Esophagus (tissue), 2 donors: ENCODE measurements at regions not wholly inside any gene's neighbourhood (a gene's known extent, or its start where the extent isn't known, plus 50 kb on each side); places are given as distances from the start of the nearest gene placed in this dataset.

ENCODE experiments used
- H3K27ac ChIP-seq, 2 donors: one replicate each; pipeline ENCODE4 v1.5.1; 2013; ENCODE audit warnings: low read depth in 2 of 2, mild to moderate bottlenecking in 2 of 2, inconsistent platforms in 1 of 2, low read length in 1 of 2, moderate library complexity in 1 of 2
- H3K27me3 ChIP-seq, 2 donors: one replicate each; pipeline ENCODE4 v1.6.1; 2013; ENCODE audit warnings: low read length in 2 of 2, control low read depth in 1 of 2, mild to moderate bottlenecking in 1 of 2; ENCODE audit not compliant: insufficient read depth in 2 of 2, control insufficient read depth in 1 of 2
- H3K36me3 ChIP-seq, 2 donors: one replicate each; pipeline ENCODE4 v1.6.1; 2013; ENCODE audit warnings: low read length in 1 of 2; ENCODE audit not compliant: control insufficient read depth in 2 of 2, insufficient read depth in 2 of 2
- H3K4me1 ChIP-seq, 2 donors: one replicate each; pipeline ENCODE4 v1.6.1; 2013; ENCODE audit warnings: low read length in 1 of 2; ENCODE audit not compliant: control insufficient read depth in 2 of 2, insufficient read depth in 2 of 2
- H3K4me3 ChIP-seq, 2 donors: one replicate each; pipeline ENCODE4 v1.5.1; 2013; ENCODE audit warnings: low read length in 2 of 2, mild to moderate bottlenecking in 2 of 2, low read depth in 1 of 2, moderate library complexity in 1 of 2
- H3K9me3 ChIP-seq, 2 donors: one replicate each; pipeline ENCODE4 v1.6.1; 2013; ENCODE audit warnings: mild to moderate bottlenecking in 2 of 2, low read depth in 1 of 2, low read length in 1 of 2, moderate library complexity in 1 of 2; ENCODE audit not compliant: control insufficient read depth in 2 of 2, insufficient read depth in 1 of 2
- WGBS, 2 donors: extraction: QIAGEN DNeasy Blood & Tissue Kit; methylation state at CpG; one replicate each; pipeline ENCODE4 v1.1.7; 2013; 5-methylcytosine and 5-hydroxymethylcytosine counted together
- donor health status: healthy with polysubstance abuse.
- donor health status: Bipolar disorder and iron deficiency.

DNA sequence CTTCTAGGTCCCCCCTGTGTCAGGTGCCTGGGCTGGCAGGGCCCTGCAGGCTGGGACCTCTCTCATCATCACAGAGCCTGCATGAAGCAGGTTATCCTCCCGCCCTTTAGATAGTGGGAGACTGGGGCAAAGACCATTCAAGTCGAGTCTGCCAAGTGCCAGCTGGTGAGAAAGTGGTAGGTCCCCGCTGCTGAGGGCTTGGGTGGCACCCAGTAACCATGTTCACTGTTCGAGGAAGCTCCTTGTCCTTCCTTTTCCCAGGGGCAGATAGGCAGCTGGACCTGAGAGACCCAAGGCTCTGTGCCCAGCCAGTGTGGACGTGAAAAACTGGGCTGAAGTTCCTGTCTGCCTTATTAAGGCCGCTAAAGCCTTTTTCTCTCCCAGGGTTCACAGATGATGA lies 1319.8 kb downstream of the TBC1D22A start:
- Histone ChIP-seq H3K36me3 (no peaks in the 10 kb centered on the region), H3K9me3 (no peaks in the 10 kb centered on the region), H3K27ac (no peak overlapping the region), H3K27me3 (no peaks in the 10 kb centered on the region), H3K4me1 (no peaks in the 10 kb centered on the region), H3K4me3 (no peak overlapping the region)
- WGBS, 2 donors = 69 to 81% methylated on average over 6 of the region's 6 CpGs

DNA sequence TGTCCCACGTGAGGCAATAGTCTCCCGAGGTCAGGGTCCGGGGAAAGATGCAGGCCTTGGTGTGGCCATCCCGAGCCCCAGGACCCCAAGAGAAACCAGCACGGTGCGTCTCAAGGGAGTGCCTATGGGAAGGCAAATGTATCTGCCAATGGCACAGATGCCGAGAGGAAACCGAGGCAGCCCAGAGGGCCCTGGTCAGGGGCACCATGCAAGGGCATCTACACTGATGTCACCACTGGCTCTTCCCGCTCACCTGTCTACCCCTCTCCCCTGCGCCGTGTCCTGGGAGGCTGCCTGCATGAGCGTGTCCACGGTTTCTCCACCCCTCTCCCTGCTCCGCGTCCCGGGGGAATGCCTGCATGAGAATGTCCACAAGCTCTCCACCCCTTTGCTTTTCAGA lies 1318.8 kb downstream of the TBC1D22A start:
- H3K9me3 ChIP-seq = no peaks in the 10 kb centered on the region
- no peak overlapping the region for H3K4me3 ChIP-seq
- H3K36me3 ChIP-seq = no peaks in the 10 kb centered on the region
- 80% methylated on average over 16 of the region's 16 CpGs for WGBS, 2 donors
- no peaks in the 10 kb centered on the region for H3K4me1 ChIP-seq
- H3K27me3 ChIP-seq = no peaks in the 10 kb centered on the region
- no peak overlapping the region for H3K27ac ChIP-seq

DNA sequence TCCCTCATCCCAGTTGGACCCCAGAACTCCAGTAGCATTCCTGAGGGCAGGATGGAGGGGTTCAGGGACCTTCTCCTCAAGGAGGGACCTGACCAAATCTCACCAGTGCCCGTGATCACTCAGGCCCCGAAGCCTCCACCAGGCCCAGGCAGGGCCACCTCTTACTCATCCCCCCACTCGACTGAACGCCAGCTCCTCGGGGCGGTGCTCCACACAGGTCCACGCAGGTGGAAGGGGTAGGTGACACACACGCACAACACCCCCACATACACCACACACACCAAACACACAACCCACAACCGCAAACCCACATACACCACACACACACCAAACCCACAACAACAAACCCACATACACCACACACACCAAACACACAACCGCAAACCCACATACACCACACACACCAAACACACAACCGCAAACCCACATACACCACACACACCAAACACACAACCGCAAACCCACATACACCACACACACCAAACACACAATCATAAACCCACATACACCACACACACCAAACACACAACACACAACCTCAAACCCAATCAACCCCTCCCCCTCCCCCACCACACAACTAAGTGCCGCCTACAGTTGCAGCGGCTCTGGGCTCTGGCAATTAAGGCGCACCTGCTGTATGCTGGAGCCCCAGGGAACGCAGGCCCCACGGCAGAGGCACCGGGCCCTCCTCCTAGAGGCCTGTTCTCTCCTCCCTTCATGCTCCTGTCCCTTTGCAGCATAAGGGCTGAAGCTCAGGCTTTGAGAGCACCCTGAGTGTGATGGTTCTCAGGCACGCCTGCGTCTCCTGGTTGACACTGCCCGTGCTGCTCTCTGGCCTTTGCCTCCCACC lies 1318.1 kb downstream of the TBC1D22A start:
- Histone ChIP-seq H3K4me1 (no peaks in the 10 kb centered on the region), H3K36me3 (no peaks in the 10 kb centered on the region), H3K27me3 (no peaks in the 10 kb centered on the region), H3K27ac (no peak overlapping the region), H3K9me3 (no peaks in the 10 kb centered on the region), H3K4me3 (no peak overlapping the region)
- WGBS, 2 donors = 80 to 82% methylated on average over 21 of the region's 21 CpGs

DNA sequence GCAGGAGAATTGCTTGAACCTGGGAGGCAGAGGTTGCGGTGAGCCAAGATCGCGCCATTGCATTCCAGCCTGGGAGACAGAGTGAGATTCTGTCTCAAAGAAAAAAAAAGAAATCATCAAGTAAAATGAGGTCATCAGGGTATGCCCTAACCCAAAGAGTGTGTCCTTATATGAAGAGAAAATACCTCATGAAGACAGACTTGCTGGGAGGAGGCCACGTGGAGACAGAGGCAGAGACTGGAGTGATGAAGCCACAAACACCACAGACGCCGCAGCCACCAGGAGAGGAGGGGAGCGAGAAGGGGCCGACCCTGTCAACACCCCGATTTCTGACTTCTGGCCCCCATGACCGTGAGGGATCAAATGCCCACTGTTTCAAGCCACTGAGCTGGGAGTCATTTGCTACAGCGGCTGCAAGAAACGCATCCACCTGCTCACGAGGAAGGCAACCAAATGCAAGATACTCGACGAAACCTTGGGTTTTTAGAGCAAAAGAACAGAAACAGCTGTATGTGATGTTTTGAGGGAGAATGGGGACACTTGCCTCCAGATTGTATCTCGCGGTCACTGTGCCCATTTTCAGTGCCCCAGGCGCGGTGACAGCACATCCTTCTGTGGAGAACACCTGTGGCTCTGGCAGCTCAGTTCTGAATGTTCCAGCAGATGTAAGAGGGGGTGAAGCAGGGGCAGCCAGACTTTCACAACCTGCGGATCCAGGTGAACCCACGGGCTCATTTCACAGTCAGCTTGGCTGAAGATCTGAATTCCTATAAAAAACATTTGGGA lies 1317.2 kb downstream of the TBC1D22A start:
- Histone ChIP-seq H3K27me3 (no peaks in the 10 kb centered on the region), H3K27ac (no peak overlapping the region), H3K4me1 (no peaks in the 10 kb centered on the region), H3K4me3 (no peak overlapping the region), H3K9me3 (no peaks in the 10 kb centered on the region), H3K36me3 (no peaks in the 10 kb centered on the region)
- WGBS, 2 donors = 78 to 79% methylated on average over 21 of the region's 21 CpGs

DNA sequence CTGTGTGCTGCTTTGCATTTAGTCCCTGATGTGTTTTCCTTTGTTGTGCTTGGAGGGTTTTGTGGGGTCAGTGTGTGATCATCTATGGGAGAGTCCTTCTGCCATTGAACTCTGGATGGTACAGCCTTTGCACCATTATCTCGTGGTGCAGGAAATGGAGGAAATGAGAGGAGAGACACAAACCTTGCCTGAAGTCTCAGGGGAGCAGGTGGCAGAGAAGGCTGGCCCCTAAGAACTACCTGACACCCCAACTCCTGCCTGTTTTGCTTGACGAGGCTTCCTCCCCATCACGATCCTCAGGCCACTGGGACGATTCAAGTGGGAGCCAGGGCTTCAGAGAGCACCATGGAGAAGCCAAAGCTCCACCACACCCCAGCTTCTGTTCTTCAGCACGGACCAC lies 1316.4 kb downstream of the TBC1D22A start:
- Histone ChIP-seq H3K9me3 (no peaks in the 10 kb centered on the region), H3K4me3 (no peak overlapping the region), H3K36me3 (no peaks in the 10 kb centered on the region), H3K4me1 (no peaks in the 10 kb centered on the region), H3K27me3 (no peaks in the 10 kb centered on the region), H3K27ac (no peak overlapping the region)
- 65 to 77% methylated on average over 5 of the region's 5 CpGs for WGBS, 2 donors

DNA sequence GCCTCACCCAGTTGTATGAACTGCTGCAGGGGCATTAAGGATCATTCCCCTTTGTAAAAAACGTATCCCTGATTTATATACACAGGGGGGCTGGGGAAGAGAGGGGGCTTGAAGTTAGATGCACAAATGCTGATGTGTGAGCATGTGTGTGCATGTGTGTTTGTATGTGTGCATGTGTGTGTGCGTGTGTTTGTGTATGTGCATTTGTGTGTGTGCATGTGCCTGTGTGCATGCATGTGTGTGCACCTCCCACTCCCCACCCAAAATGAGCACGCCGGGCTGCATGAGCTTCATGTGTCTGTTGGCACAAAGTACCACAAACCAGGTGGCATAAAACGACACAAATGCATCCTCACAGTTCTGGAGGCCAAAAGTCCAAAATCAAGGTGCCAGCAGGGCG lies 1315.2 kb downstream of the TBC1D22A start:
- WGBS, 2 donors = 61 to 73% methylated on average over 6 of the region's 6 CpGs
- H3K9me3 ChIP-seq = no peaks in the 10 kb centered on the region
- H3K36me3 ChIP-seq = no peaks in the 10 kb centered on the region
- H3K27ac ChIP-seq = no peak overlapping the region
- H3K27me3 ChIP-seq = no peaks in the 10 kb centered on the region
- no peak overlapping the region for H3K4me3 ChIP-seq
- H3K4me1 ChIP-seq = no peaks in the 10 kb centered on the region

DNA sequence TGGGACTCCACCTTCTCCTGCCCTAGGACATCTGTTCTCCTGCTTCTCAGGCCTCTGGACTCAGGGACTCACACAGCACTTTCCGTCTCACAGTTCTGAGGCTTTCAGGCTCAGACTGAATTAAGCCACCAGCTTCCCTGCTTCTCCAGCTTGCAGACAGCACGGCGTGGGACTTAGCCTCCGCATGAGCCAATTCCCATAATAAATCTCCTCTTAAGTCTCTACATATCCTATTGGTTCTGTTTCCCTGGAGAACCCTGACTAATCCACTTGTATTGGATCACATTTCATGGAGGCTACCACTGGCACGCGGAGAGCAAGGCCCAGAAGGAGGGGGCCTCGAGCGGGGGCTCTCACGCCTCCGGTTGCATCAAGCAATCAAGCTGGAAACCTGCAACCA lies 1313.6 kb downstream of the TBC1D22A start:
- H3K4me1 ChIP-seq = no peaks in the 10 kb centered on the region
- no peaks in the 10 kb centered on the region for H3K27me3 ChIP-seq
- no peaks in the 10 kb centered on the region for H3K9me3 ChIP-seq
- H3K36me3 ChIP-seq = no peaks in the 10 kb centered on the region
- 71 to 75% methylated on average over 10 of the region's 10 CpGs for WGBS, 2 donors
- H3K4me3 ChIP-seq = no peak overlapping the region
- no peak overlapping the region for H3K27ac ChIP-seq

DNA sequence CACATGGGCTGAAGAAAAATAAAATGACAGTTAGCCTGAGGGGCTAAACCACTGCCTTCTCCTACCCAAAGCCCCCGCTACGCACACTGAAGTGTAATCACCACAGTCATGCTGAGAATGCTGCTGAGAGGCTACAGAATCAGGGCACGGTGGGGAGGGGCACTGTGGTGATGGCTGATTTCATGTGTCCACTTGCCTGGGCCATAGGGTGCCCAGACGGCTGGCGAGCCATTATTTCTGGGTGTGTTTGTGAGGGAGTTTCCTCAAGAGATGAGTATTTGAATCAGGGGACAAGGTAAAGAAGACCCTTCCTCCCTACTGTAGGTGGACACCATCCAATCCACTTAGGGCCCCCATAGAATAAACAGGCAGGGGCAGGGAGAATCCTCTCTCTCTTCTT lies 1313.2 kb downstream of the TBC1D22A start:
- H3K27me3 ChIP-seq = no peaks in the 10 kb centered on the region
- H3K9me3 ChIP-seq = no peaks in the 10 kb centered on the region
- no peaks in the 10 kb centered on the region for H3K36me3 ChIP-seq
- 85 to 90% methylated on average over 5 of the region's 5 CpGs for WGBS, 2 donors
- no peak overlapping the region for H3K27ac ChIP-seq
- no peaks in the 10 kb centered on the region for H3K4me1 ChIP-seq
- H3K4me3 ChIP-seq = no peak overlapping the region

DNA sequence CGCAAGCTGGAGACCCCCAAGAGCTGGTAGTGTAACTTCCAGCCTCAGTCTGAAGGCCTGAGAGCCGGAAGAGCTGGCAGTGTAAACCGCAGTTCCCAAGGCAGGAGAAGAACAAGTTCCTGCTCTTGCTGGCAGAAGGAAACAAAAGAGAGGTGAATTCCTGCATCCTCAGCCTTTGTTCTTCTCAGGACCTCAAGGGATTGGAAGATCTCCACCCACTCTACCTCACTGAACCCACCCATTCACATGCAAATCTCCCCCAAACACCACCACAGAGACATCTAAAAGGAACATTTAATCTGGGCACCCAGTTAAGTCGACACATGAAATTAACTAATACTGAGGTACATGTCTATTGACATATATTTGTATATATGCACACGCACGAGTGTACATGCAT lies 1310.3 kb downstream of the TBC1D22A start:
- Histone ChIP-seq H3K36me3 (no peaks in the 10 kb centered on the region), H3K27ac (no peak overlapping the region), H3K4me1 (peaks cover 0 to 2% of the 10 kb centered on the region in 2 donors), H3K27me3 (no peaks in the 10 kb centered on the region), H3K9me3 (no peaks in the 10 kb centered on the region), H3K4me3 (no peak overlapping the region)
- WGBS, 2 donors = 40 to 49% methylated on average over 6 of the region's 6 CpGs
